ENCODE measurements at regions not wholly inside any gene's neighbourhood (a gene's known extent, or its start where the extent isn't known, plus 50 kb on each side); places are given as distances from the start of the nearest gene placed in this dataset.

GRCh38 chr2:62426154-62426912 lies 79.7 kb downstream of the TMEM17 start:
- Mint-ChIP-seq H3K9me3 (ENCODE audit: unreplicated experiment) (peaks cover 5% of the 10 kb centered on the region), H3K4me3 (ENCODE audit: unreplicated experiment) (no peak overlapping the region), H3K27ac (ENCODE audit: unreplicated experiment) (no peak overlapping the region), H3K4me1 (ENCODE audit: low read depth, unreplicated experiment) (no peaks in the 10 kb centered on the region), H3K36me3 (ENCODE audit: low read depth, unreplicated experiment) (no peaks in the 10 kb centered on the region), H3K27me3 (ENCODE audit: low read depth, unreplicated experiment) (no peaks in the 10 kb centered on the region)
- FAIRE-seq = no peak
- no peak overlapping the region for H2AFZ ChIP-seq (ENCODE audit: low read depth, low read length)
- H3K4me1 ChIP-seq (ENCODE audit: insufficient read depth, low read length) = no peaks in the 10 kb centered on the region
- no peak overlapping the region for H3K9ac ChIP-seq (ENCODE audit: low read length)
- no peaks in the 10 kb centered on the region for H3K36me3 ChIP-seq (ENCODE audit: insufficient read depth, low read length)
- H3K27me3 ChIP-seq (ENCODE audit: insufficient read depth, low read length) = no peaks in the 10 kb centered on the region
- no peak overlapping the region for H3K27ac ChIP-seq (ENCODE audit: low read depth, low read length)
- TF ChIP-seq EZH2 (IDR thresholded peaks at IDR 0.05; ENCODE audit: insufficient read depth, low read length) (no peak), CTCF (IDR thresholded peaks at IDR 0.05; ENCODE audit: insufficient read depth, low read depth, low read length) (no peak)
- DNase-seq (ENCODE audit: low read depth) = no peak
- H3K9me3 ChIP-seq (ENCODE audit: insufficient read depth, low read depth, low read length) = no peaks in the 10 kb centered on the region
- H3K4me2 ChIP-seq (ENCODE audit: low read length) = no peak overlapping the region
- H3K4me3 ChIP-seq (ENCODE audit: insufficient read depth, low read depth, low read length) = no peak overlapping the region
- H3K79me2 ChIP-seq (ENCODE audit: insufficient read depth, low read length) = no peaks in the 10 kb centered on the region
- H4K20me1 ChIP-seq (ENCODE audit: insufficient read depth, low read length) = no peaks in the 10 kb centered on the region

- Histone ChIP-seq H3K4me3 (ENCODE audit: insufficient read depth, low read depth, low read length) (no peak overlapping the region), H3K79me2 (ENCODE audit: insufficient read depth, low read length) (no peaks in the 10 kb centered on the region), H3K4me2 (ENCODE audit: low read length) (no peak overlapping the region), H3K36me3 (ENCODE audit: insufficient read depth, low read length) (no peaks in the 10 kb centered on the region), H3K9ac (ENCODE audit: low read length) (no peak overlapping the region), H4K20me1 (ENCODE audit: insufficient read depth, low read length) (no peaks in the 10 kb centered on the region), H2AFZ (ENCODE audit: low read depth, low read length) (no peak overlapping the region), H3K27ac (ENCODE audit: low read depth, low read length) (no peak overlapping the region), H3K27me3 (ENCODE audit: insufficient read depth, low read length) (no peaks in the 10 kb centered on the region), H3K4me1 (ENCODE audit: insufficient read depth, low read length) (no peaks in the 10 kb centered on the region), H3K9me3 (ENCODE audit: insufficient read depth, low read depth, low read length) (no peaks in the 10 kb centered on the region)
- TF ChIP-seq EZH2 (IDR thresholded peaks at IDR 0.05; ENCODE audit: insufficient read depth, low read length) = no peak
- TF ChIP-seq CTCF (IDR thresholded peaks at IDR 0.05; ENCODE audit: insufficient read depth, low read depth, low read length) = no peak
- Mint-ChIP-seq H3K4me3 (ENCODE audit: unreplicated experiment) (no peak overlapping the region), H3K9me3 (ENCODE audit: unreplicated experiment) (peaks cover 5% of the 10 kb centered on the region), H3K27ac (ENCODE audit: unreplicated experiment) (no peak overlapping the region), H3K27me3 (ENCODE audit: low read depth, unreplicated experiment) (no peaks in the 10 kb centered on the region), H3K36me3 (ENCODE audit: low read depth, unreplicated experiment) (no peaks in the 10 kb centered on the region), H3K4me1 (ENCODE audit: low read depth, unreplicated experiment) (no peaks in the 10 kb centered on the region)
- FAIRE-seq = no peak
- no peak for DNase-seq (ENCODE audit: low read depth)
Measured at GRCh38 chr2:62425684-62426083, 80.3 kb downstream of the TMEM17 start.

- Histone ChIP-seq H3K9me3 (ENCODE audit: insufficient read depth, low read depth, low read length) (no peaks in the 10 kb centered on the region), H2AFZ (ENCODE audit: low read depth, low read length) (no peak overlapping the region), H3K4me1 (ENCODE audit: insufficient read depth, low read length) (no peaks in the 10 kb centered on the region), H3K4me3 (ENCODE audit: insufficient read depth, low read depth, low read length) (no peak overlapping the region), H3K4me2 (ENCODE audit: low read length) (no peak overlapping the region), H3K9ac (ENCODE audit: low read length) (no peak overlapping the region), H3K27ac (ENCODE audit: low read depth, low read length) (no peak overlapping the region), H3K27me3 (ENCODE audit: insufficient read depth, low read length) (no peaks in the 10 kb centered on the region), H4K20me1 (ENCODE audit: insufficient read depth, low read length) (no peaks in the 10 kb centered on the region), H3K79me2 (ENCODE audit: insufficient read depth, low read length) (no peaks in the 10 kb centered on the region), H3K36me3 (ENCODE audit: insufficient read depth, low read length) (no peaks in the 10 kb centered on the region)
- Mint-ChIP-seq H3K36me3 (ENCODE audit: low read depth, unreplicated experiment) (no peaks in the 10 kb centered on the region), H3K27ac (ENCODE audit: unreplicated experiment) (no peak overlapping the region), H3K9me3 (ENCODE audit: unreplicated experiment) (peaks cover 5% of the 10 kb centered on the region), H3K27me3 (ENCODE audit: low read depth, unreplicated experiment) (no peaks in the 10 kb centered on the region), H3K4me3 (ENCODE audit: unreplicated experiment) (no peak overlapping the region), H3K4me1 (ENCODE audit: low read depth, unreplicated experiment) (no peaks in the 10 kb centered on the region)
- TF ChIP-seq CTCF (IDR thresholded peaks at IDR 0.05; ENCODE audit: insufficient read depth, low read depth, low read length) (no peak), EZH2 (IDR thresholded peaks at IDR 0.05; ENCODE audit: insufficient read depth, low read length) (no peak)
- no peak for FAIRE-seq
- no peak for DNase-seq (ENCODE audit: low read depth)
Measured at GRCh38 chr2:62424899-62425298, 81.1 kb downstream of the TMEM17 start.
